Testis (tissue), 2 donors: ENCODE measurements at regions not wholly inside any gene's neighbourhood (a gene's known extent, or its start where the extent isn't known, plus 50 kb on each side); places are given as distances from the start of the nearest gene placed in this dataset.

Experiments used
- DNase-seq: peaks from one replicate; pipeline ENCODE4 v3.0.0-alpha.2; 2019
- H3K27ac ChIP-seq, 2 donors: fragments of 200-600 bp; sonication (generic); one replicate each; pipeline ENCODE4 v1.5.1; 2019
- H3K27me3 ChIP-seq: fragments of 200-600 bp; sonication (generic); one replicate; pipeline ENCODE4 v1.5.1; 2019
- H3K36me3 ChIP-seq: fragments of 200-600 bp; sonication (generic); one replicate; pipeline ENCODE4 v1.5.1; 2017; ENCODE audit warnings: low read depth; ENCODE audit errors: missing control alignments
- H3K4me1 ChIP-seq: fragments of 200-600 bp; sonication (generic); one replicate; pipeline ENCODE4 v1.5.1; 2019
- H3K4me3 ChIP-seq, 2 donors: fragments of 200-600 bp; sonication (generic); one replicate each; pipeline ENCODE4 v1.5.1; 2017 to 2019
- H3K9me3 ChIP-seq: fragments of 200-600 bp; sonication (generic); one replicate; pipeline ENCODE4 v1.5.1; 2017
- CTCF ChIP-seq, 3 experiments: fragments of 450-650 bp in 2 of 3; fragments of 200-600 bp in 1 of 3; sonication (generic) in 1 of 3; IDR thresholded peaks; one replicate each; pipeline ENCODE4 v1.5.1; 2016 to 2019; ENCODE audit warnings: antibody characterized with exemption in 3 of 3, mild to moderate bottlenecking in 2 of 3, moderate library complexity in 1 of 3
- POLR2A ChIP-seq: fragments of 450-650 bp; IDR thresholded peaks from one replicate; pipeline ENCODE4 v1.6.1; 2017; ENCODE audit warnings: antibody characterized with exemption, mild to moderate bottlenecking, moderate library complexity
- WGBS, 2 donors: methylation state at CpG; one replicate each; pipeline ENCODE4 v1.1.5; 2018; 5-methylcytosine and 5-hydroxymethylcytosine counted together
- intact Hi-C: fragments of 100-400 bp; cut with DNase I; formaldehyde crosslinking; loops from one replicate; pipeline ENCODE4 v1.15.1; 2023; ENCODE audit warnings: low total_unique reads

DNA sequence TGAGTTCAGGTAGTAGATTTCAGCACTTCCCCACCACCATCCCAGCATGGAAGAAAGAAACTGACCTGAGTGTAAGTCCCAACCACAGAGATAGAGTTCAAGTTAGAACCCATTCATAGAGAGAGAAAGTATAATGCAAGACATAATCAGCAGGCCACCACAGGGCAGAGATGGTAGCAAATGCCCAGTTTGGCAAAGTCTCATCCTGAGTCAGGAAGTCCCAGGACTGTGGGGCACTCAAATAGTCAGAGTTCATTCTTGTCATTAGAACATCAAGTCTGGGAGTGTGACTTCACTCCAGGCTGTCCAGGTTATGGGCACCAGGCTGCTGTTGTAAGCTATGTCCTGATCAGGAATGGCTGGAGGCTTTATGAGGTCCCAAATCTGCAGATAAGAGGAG, 72.0 kb upstream of the USP47 start:
- H3K4me3 ChIP-seq = no peak overlapping the region
- H3K36me3 ChIP-seq = no peaks in the 10 kb centered on the region
- intact Hi-C loops = no loop called here
- H3K27me3 ChIP-seq = no peaks in the 10 kb centered on the region
- H3K9me3 ChIP-seq = no peaks in the 10 kb centered on the region
- H3K27ac ChIP-seq = no peak overlapping the region
- no peaks in the 10 kb centered on the region for H3K4me1 ChIP-seq
- DNase-seq = no peak
- no peak for TF ChIP-seq POLR2A
- TF ChIP-seq CTCF (IDR thresholded peaks at IDR 0.05) = no peak

DNA sequence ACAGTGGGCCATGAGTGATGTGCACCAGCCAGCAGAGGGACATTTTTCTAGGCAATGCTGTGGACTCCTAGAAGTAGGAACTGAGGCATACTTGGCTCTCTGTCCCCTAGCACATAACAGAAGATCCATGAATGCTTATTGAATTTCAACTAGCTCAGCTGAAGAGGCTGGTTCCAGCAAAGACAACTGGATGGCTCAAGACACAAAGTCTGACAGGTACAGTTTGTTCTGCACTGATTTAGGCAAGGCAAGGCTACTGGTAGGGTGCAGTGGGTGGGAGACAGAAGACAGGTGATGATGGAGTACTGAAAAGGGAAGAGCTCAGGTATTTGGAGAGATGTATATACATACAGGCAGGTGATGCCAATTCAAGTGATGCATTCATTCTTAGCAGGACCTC, 72.4 kb upstream of the USP47 start:
- no peak for TF ChIP-seq CTCF (IDR thresholded peaks at IDR 0.05)
- no peak for TF ChIP-seq POLR2A
- intact Hi-C loops = no loop called here

DNA sequence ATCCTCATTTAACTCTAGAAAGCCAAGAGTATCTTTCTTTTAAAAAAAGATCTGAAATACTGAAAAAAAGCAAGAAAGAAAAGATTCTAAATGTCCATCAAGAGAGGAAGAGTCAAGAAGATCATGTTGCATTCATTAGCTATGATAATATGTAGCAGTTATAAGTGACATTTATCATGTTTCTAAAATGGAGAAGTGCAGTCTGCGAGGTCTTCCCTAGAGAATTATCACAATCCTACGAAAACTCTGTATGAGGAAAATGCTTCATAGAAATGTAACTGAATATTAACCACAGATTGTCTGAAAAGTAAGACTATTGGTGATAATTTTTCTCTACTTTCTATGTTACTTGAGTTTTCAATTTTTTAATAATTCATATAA, 77.4 kb upstream of the USP47 start:
- H3K4me1 ChIP-seq = no peaks in the 10 kb centered on the region
- no peaks in the 10 kb centered on the region for H3K36me3 ChIP-seq
- intact Hi-C loops = no loop called here
- 54 to 65% methylated on average over 2 of the region's 2 CpGs for WGBS, 2 donors
- TF ChIP-seq CTCF (IDR thresholded peaks at IDR 0.05) (no peak), POLR2A (no peak)
- H3K27ac ChIP-seq = no peak overlapping the region
- DNase-seq = no peak
- no peak overlapping the region for H3K4me3 ChIP-seq
- no peaks in the 10 kb centered on the region for H3K27me3 ChIP-seq
- no peaks in the 10 kb centered on the region for H3K9me3 ChIP-seq

More for the DNA sequence above, 72.4 kb upstream of the USP47 start:
- Histone ChIP-seq H3K27ac (no peak overlapping the region), H3K4me1 (no peaks in the 10 kb centered on the region), H3K27me3 (no peaks in the 10 kb centered on the region), H3K4me3 (no peak overlapping the region), H3K36me3 (no peaks in the 10 kb centered on the region), H3K9me3 (no peaks in the 10 kb centered on the region)
- DNase-seq = no peak

- no peaks in the 10 kb centered on the region for H3K4me1 ChIP-seq
- 71 to 75% methylated on average over 4 of the region's 4 CpGs for WGBS, 2 donors
- no peak for DNase-seq
- TF ChIP-seq CTCF (IDR thresholded peaks at IDR 0.05) (no peak), POLR2A (no peak)
- no peaks in the 10 kb centered on the region for H3K36me3 ChIP-seq
- no peak overlapping the region for H3K4me3 ChIP-seq
- H3K27me3 ChIP-seq = no peaks in the 10 kb centered on the region
- no peak overlapping the region for H3K27ac ChIP-seq
- intact Hi-C loops = no loop called here
- no peaks in the 10 kb centered on the region for H3K9me3 ChIP-seq
Observed at GRCh38 chr11:11763796-11764422, 77.9 kb upstream of the USP47 start.

DNA sequence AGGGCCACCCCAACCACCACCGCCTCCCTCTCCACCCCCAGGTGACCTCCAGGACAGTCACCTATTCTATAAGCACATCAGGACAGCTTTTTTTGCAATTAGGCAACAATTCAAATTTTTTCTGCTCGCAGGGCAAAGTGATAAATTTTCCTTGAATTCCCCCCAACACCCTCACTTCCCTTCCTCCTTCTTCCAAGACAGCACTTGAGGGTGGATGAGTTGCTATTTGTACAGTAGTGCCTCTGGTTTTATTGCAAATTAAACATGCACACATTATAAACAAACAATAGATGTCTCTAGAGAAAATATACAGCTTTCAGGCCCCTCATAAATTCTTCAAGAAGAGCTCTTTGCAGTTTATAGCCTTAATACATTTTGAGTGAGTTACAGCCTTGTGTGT, 80.9 kb upstream of the USP47 start:
- DNase-seq = no peak
- intact Hi-C loops = no loop called here
- Histone ChIP-seq H3K4me3 (no peak overlapping the region), H3K27me3 (no peaks in the 10 kb centered on the region), H3K36me3 (no peaks in the 10 kb centered on the region), H3K4me1 (no peaks in the 10 kb centered on the region), H3K9me3 (no peaks in the 10 kb centered on the region), H3K27ac (no peak overlapping the region)
- no peak for TF ChIP-seq POLR2A
- no peak for TF ChIP-seq CTCF (IDR thresholded peaks at IDR 0.05)
- WGBS, 2 donors = 82 to 94% methylated on average over 2 of the region's 2 CpGs
